ENCODE measurements at regions not wholly inside any gene's neighbourhood (a gene's known extent, or its start where the extent isn't known, plus 50 kb on each side); places are given as distances from the start of the nearest gene placed in this dataset.

DNA sequence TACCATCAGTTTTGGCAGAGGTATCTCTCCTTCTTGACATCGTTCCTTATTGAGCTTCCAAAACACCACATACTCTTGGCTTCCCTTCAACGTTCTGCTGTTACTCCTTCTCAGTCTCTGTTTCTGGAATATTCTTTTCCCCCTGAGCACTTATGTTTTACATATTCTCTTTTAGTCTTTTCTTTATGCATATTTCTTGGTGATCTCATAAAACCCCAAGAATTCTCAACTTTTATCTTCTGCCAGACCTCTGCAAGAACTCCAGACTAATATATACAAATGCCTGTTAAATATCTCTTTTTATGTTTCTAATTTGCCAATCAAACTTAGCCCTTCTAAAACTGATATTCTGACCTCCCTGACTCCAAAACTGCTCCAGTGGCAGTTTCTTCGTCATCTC lies 453.4 kb upstream of the CTNND2 start:
- TF ChIP-seq POLR2A (IDR thresholded peaks at IDR 0.05; ENCODE audit: low read length) (no peak), GATA1 (IDR thresholded peaks at IDR 0.05; ENCODE audit: low read depth, low read length) (no peak)
